ENCODE measurements at regions not wholly inside any gene's neighbourhood (a gene's known extent, or its start where the extent isn't known, plus 50 kb on each side); places are given as distances from the start of the nearest gene placed in this dataset.
"Not testable (repeated sequence)": the region's sequence is repeated elsewhere in the genome, so short reads cannot be mapped to it uniquely, and the experiment has no call there.

GRCh38 chr1:121448851-121449250, 264.1 kb downstream of the SRGAP2C start:
- DNase-seq, result no peak
- Mint-ChIP-seq H3K4me3 (ENCODE audit: unreplicated experiment) (no peak overlapping the region), H3K27ac (ENCODE audit: unreplicated experiment) (no peak overlapping the region), H3K27me3 (ENCODE audit: unreplicated experiment) (no peaks in the 10 kb centered on the region), H3K4me1 (ENCODE audit: low read depth, unreplicated experiment) (no peaks in the 10 kb centered on the region), H3K9me3 (ENCODE audit: unreplicated experiment) (peaks cover 2% of the 10 kb centered on the region), H3K36me3 (ENCODE audit: unreplicated experiment) (no peaks in the 10 kb centered on the region)
- no peak for TF ChIP-seq CTCF (IDR thresholded peaks at IDR 0.05; ENCODE audit: partially characterized antibody, unreplicated experiment)

DNA sequence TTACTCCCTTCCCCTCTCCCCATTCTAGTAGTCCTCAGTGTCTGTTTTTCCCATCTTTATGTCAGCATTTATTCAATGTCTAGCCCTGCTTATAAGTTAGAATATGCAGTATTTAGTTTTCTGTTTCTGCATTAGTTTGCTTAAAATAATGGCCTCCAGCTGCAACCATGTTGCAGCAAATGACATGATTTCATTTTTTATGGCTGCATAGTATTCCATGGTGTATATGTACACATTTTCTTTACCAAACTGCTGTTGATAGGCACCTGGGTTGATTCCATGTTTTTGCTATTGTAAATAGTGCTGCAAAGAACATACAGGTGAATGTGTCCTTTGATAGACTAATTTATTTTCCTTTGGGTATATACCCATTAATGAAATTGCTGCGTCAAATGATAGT, 267.7 kb downstream of the SRGAP2C start:
- no peak overlapping the region for H3K27ac Mint-ChIP-seq (ENCODE audit: unreplicated experiment)
- H3K27me3 Mint-ChIP-seq (ENCODE audit: unreplicated experiment), result no peaks in the 10 kb centered on the region
- TF ChIP-seq CTCF (IDR thresholded peaks at IDR 0.05; ENCODE audit: partially characterized antibody, unreplicated experiment), result no peak
- H3K4me1 Mint-ChIP-seq (ENCODE audit: low read depth, unreplicated experiment), result no peaks in the 10 kb centered on the region
- DNase-seq, result no peak
- no peaks in the 10 kb centered on the region for H3K36me3 Mint-ChIP-seq (ENCODE audit: unreplicated experiment)
- H3K9me3 Mint-ChIP-seq (ENCODE audit: unreplicated experiment), result peaks cover 2% of the 10 kb centered on the region
- no peak overlapping the region for H3K4me3 Mint-ChIP-seq (ENCODE audit: unreplicated experiment)

GRCh38 chr1:121458291-121459048, 273.7 kb downstream of the SRGAP2C start:
- Mint-ChIP-seq H3K4me1 (ENCODE audit: low read depth, unreplicated experiment) (no peaks in the 10 kb centered on the region), H3K27me3 (ENCODE audit: unreplicated experiment) (no peaks in the 10 kb centered on the region), H3K27ac (ENCODE audit: unreplicated experiment) (no peak overlapping the region), H3K36me3 (ENCODE audit: unreplicated experiment) (no peaks in the 10 kb centered on the region), H3K4me3 (ENCODE audit: unreplicated experiment) (no peak overlapping the region), H3K9me3 (ENCODE audit: unreplicated experiment) (no peaks in the 10 kb centered on the region)
- no peak for DNase-seq
- TF ChIP-seq CTCF (IDR thresholded peaks at IDR 0.05; ENCODE audit: partially characterized antibody, unreplicated experiment), result no peak

DNA sequence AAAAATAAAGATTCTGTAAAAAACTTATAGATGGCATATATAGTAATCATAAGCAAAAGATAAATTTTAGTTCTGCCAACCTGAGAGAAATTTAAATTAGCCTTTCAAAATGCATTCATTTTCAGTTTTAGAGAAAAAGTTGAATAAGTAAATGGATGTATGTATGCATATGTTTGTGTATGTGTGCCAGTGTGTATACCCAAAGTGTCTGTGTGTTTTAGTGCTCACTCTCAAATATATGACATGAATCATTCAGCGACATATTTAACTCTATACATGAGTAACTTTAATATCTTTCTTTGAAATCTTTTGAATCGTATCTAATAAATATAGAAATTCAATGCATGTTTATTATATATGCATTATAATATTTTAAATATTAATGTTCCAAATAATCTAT, 274.5 kb downstream of the SRGAP2C start:
- H3K9me3 Mint-ChIP-seq (ENCODE audit: unreplicated experiment), result no peaks in the 10 kb centered on the region
- no peak overlapping the region for H3K27ac Mint-ChIP-seq (ENCODE audit: unreplicated experiment)
- no peaks in the 10 kb centered on the region for H3K4me1 Mint-ChIP-seq (ENCODE audit: low read depth, unreplicated experiment)
- no peaks in the 10 kb centered on the region for H3K27me3 Mint-ChIP-seq (ENCODE audit: unreplicated experiment)
- no peak overlapping the region for H3K4me3 Mint-ChIP-seq (ENCODE audit: unreplicated experiment)
- H3K36me3 Mint-ChIP-seq (ENCODE audit: unreplicated experiment), result no peaks in the 10 kb centered on the region
- TF ChIP-seq CTCF (IDR thresholded peaks at IDR 0.05; ENCODE audit: partially characterized antibody, unreplicated experiment), result no peak
- no peak for DNase-seq

- not testable (repeated sequence) for H3K4me3 Mint-ChIP-seq (ENCODE audit: unreplicated experiment); DNase-seq; H3K36me3 Mint-ChIP-seq (ENCODE audit: unreplicated experiment); H3K27ac Mint-ChIP-seq (ENCODE audit: unreplicated experiment); H3K4me1 Mint-ChIP-seq (ENCODE audit: low read depth, unreplicated experiment); H3K27me3 Mint-ChIP-seq (ENCODE audit: unreplicated experiment); H3K9me3 Mint-ChIP-seq (ENCODE audit: unreplicated experiment)
These were observed 284.6 kb downstream of the SRGAP2C start for GRCh38 chr1:121469395-121469794.

DNA sequence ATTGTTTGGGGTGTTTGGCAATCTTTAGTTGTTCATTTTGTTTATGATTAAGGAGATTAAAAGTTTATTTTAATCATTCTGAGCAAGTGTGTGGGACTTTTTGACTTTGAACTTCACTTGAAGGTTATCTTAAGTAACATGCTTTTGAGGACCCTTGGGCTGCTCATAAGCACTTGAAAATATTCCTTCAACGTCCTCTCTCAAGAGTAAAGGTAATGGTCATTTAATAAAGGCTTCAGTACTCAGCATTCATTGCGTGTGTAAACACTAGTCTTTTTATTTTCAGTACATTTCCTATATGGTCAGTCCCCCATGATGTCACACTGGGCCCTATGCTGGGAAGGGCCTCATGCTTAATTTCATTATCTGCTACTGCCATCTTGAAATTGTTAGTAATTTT, 285.6 kb downstream of the SRGAP2C start:
- H3K27ac Mint-ChIP-seq (ENCODE audit: unreplicated experiment); H3K9me3 Mint-ChIP-seq (ENCODE audit: unreplicated experiment); DNase-seq; H3K27me3 Mint-ChIP-seq (ENCODE audit: unreplicated experiment); H3K4me1 Mint-ChIP-seq (ENCODE audit: low read depth, unreplicated experiment); H3K4me3 Mint-ChIP-seq (ENCODE audit: unreplicated experiment); H3K36me3 Mint-ChIP-seq (ENCODE audit: unreplicated experiment): not testable (repeated sequence)
